ENCODE measurements at regions not wholly inside any gene's neighbourhood (a gene's known extent, or its start where the extent isn't known, plus 50 kb on each side); places are given as distances from the start of the nearest gene placed in this dataset.

GRCh38 chr2:53108246-53108645 lies 659.4 kb upstream of the CHAC2 start (continued):
- TF ChIP-seq, protein P1, sequence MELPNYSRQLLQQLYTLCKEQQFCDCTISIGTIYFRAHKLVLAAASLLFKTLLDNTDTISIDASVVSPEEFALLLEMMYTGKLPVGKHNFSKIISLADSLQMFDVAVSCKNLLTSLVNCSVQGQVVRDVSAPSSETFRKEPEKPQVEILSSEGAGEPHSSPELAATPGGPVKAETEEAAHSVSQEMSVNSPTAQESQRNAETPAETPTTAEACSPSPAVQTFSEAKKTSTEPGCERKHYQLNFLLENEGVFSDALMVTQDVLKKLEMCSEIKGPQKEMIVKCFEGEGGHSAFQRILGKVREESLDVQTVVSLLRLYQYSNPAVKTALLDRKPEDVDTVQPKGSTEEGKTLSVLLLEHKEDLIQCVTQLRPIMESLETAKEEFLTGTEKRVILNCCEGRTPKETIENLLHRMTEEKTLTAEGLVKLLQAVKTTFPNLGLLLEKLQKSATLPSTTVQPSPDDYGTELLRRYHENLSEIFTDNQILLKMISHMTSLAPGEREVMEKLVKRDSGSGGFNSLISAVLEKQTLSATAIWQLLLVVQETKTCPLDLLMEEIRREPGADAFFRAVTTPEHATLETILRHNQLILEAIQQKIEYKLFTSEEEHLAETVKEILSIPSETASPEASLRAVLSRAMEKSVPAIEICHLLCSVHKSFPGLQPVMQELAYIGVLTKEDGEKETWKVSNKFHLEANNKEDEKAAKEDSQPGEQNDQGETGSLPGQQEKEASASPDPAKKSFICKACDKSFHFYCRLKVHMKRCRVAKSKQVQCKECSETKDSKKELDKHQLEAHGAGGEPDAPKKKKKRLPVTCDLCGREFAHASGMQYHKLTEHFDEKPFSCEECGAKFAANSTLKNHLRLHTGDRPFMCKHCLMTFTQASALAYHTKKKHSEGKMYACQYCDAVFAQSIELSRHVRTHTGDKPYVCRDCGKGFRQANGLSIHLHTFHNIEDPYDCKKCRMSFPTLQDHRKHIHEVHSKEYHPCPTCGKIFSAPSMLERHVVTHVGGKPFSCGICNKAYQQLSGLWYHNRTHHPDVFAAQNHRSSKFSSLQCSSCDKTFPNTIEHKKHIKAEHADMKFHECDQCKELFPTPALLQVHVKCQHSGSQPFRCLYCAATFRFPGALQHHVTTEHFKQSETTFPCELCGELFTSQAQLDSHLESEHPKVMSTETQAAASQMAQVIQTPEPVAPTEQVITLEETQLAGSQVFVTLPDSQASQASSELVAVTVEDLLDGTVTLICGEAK (IDR thresholded peaks at IDR 0.05; ENCODE audit: borderline replicate concordance): no peak
- TF ChIP-seq HSF1 (IDR thresholded peaks at IDR 0.05; ENCODE audit: low read depth, low read length) (no peak), CHD1 (IDR thresholded peaks at IDR 0.05; ENCODE audit: low read depth, low read length) (no peak), CREM (IDR thresholded peaks at IDR 0.05; ENCODE audit: low read depth) (no peak), HCFC1 (IDR thresholded peaks at IDR 0.05; ENCODE audit: low read length) (no peak), ZSCAN29 (IDR thresholded peaks at IDR 0.05) (no peak), EZH2 (IDR thresholded peaks at IDR 0.05; ENCODE audit: borderline replicate concordance, control insufficient read depth, low read depth, low read length) (no peak), MXI1 (IDR thresholded peaks at IDR 0.05; ENCODE audit: low read depth, low read length) (no peak), RFX5 (IDR thresholded peaks at IDR 0.05; ENCODE audit: low read depth, low read length) (no peak), SIN3A (IDR thresholded peaks at IDR 0.05; ENCODE audit: low read depth, low read length) (no peak), CREB1 (IDR thresholded peaks at IDR 0.05; ENCODE audit: low read depth) (no peak), MLLT1 (IDR thresholded peaks at IDR 0.05) (no peak), SREBF2 (IDR thresholded peaks at IDR 0.05; ENCODE audit: low read length) (no peak), ZNF24 (IDR thresholded peaks at IDR 0.05) (no peak)
